GM12878 (cell line): ENCODE measurements at regions not wholly inside any gene's neighbourhood (a gene's known extent, or its start where the extent isn't known, plus 50 kb on each side); places are given as distances from the start of the nearest gene placed in this dataset.

Experiments used
- HDAC6 ChIP-seq: fragments of 200-600 bp; sonication (generic); IDR thresholded peaks from one replicate; pipeline ENCODE4 v1.8.0; 2017; ENCODE audit warnings: antibody characterized with exemption; ENCODE audit not compliant: unreplicated experiment
- HSF1 ChIP-seq: fragments of 150-350 bp; IDR thresholded peaks from 2 replicates; pipeline ENCODE4 v1.6.1; 2014; ENCODE audit warnings: mild to moderate bottlenecking, low read depth, low read length
- LARP7 ChIP-seq: fragments of 450-650 bp; IDR thresholded peaks from 2 replicates; pipeline ENCODE4 v1.6.1; 2017; ENCODE audit warnings: mild to moderate bottlenecking
- NBN ChIP-seq: fragments of 450-650 bp; IDR thresholded peaks from 2 replicates; pipeline ENCODE4 v1.6.1; 2016
- RCOR1 ChIP-seq: conservative IDR thresholded peaks from 2 replicates; pipeline ENCODE4 v1.6.1; 2012; ENCODE audit warnings: low read depth, low read length, improper control_type of control experiment
- SREBF1 ChIP-seq: IDR thresholded peaks from 2 replicates; pipeline ENCODE4 v1.6.1; 2012; ENCODE audit warnings: mild to moderate bottlenecking, low read length
- SRF ChIP-seq, 2 experiments: IDR thresholded peaks; 2 replicates each; pipeline ENCODE4 v1.6.1; 2011; ENCODE audit warnings: low read depth in 2 of 2, low read length in 2 of 2, mild to moderate bottlenecking in 1 of 2, moderate library complexity in 1 of 2
- TAF1 ChIP-seq: IDR thresholded peaks from 2 replicates; pipeline ENCODE4 v1.6.1; 2011; ENCODE audit warnings: mild to moderate bottlenecking, low read depth, low read length, borderline replicate concordance
- ZBTB40 ChIP-seq: fragments of 450-650 bp; IDR thresholded peaks from 2 replicates; pipeline ENCODE4 v1.6.1; 2016; ENCODE audit warnings: mild to moderate bottlenecking, moderate library complexity, borderline replicate concordance

- TF ChIP-seq TAF1, result no peak
- no peak for TF ChIP-seq HSF1
- TF ChIP-seq ZBTB40, result no peak
- TF ChIP-seq RCOR1, result no peak
- TF ChIP-seq NBN, result no peak
- no peak for TF ChIP-seq LARP7
- no peak for TF ChIP-seq HDAC6
- TF ChIP-seq SRF (IDR thresholded peaks at IDR 0.05; ENCODE audit: low read depth in 2 of 2, low read length in 2 of 2), result no peak
- TF ChIP-seq SREBF1, result no peak
- TF ChIP-seq, all 136 proteins: peak for 0
These were observed 188.6 kb downstream of the CWF19L2 start (continued) for GRCh38 chr11:107268977-107269376.
